CD14-positive monocyte (primary cell): ENCODE measurements at regions not wholly inside any gene's neighbourhood (a gene's known extent, or its start where the extent isn't known, plus 50 kb on each side); places are given as distances from the start of the nearest gene placed in this dataset.
"Not testable (repeated sequence)": the region's sequence is repeated elsewhere in the genome, so short reads cannot be mapped to it uniquely, and the experiment has no call there.

Experiments used
- DNase-seq, 3 donors: peaks; one replicate each; pipeline ENCODE4 v3.0.0-alpha.2; 2011 to 2022
- H2AFZ ChIP-seq: 2 replicates; pipeline ENCODE4 v1.6.0; 2012; ENCODE audit warnings: mild to moderate bottlenecking, low read depth, low read length, inconsistent platforms; ENCODE audit not compliant: insufficient read depth, poor library complexity, severe bottlenecking
- H3K27ac ChIP-seq, 2 donors: 1 replicate in 1 of 2; 2 replicates in 1 of 2; pipeline ENCODE4 v1.5.1; 2012 to 2013; ENCODE audit warnings: low read length in 2 of 2, control low read depth in 1 of 2, inconsistent platforms in 1 of 2, low read depth in 1 of 2, mild to moderate bottlenecking in 1 of 2
- H3K27me3 ChIP-seq, 2 donors: one replicate each; pipeline versions ENCODE4 v1.6.0 to v1.6.1; 2011 to 2013; ENCODE audit warnings: low read length in 2 of 2; ENCODE audit not compliant: control insufficient read depth in 2 of 2, insufficient read depth in 2 of 2
- H3K36me3 ChIP-seq, 2 donors: replicated peaks in 1 of 2; 1 replicate in 1 of 2; 2 replicates in 1 of 2; pipeline versions ENCODE4 v1.5.1 to v1.6.1; 2012 to 2013; ENCODE audit warnings: low read length in 2 of 2, control low read depth in 1 of 2, inconsistent platforms in 1 of 2, mild to moderate bottlenecking in 1 of 2; ENCODE audit not compliant: insufficient read depth in 2 of 2, control insufficient read depth in 1 of 2
- H3K4me1 ChIP-seq, 2 donors: 1 replicate in 1 of 2; 2 replicates in 1 of 2; pipeline versions ENCODE4 v1.5.1 to v1.6.1; 2012 to 2013; ENCODE audit warnings: low read length in 2 of 2, control low read depth in 1 of 2, inconsistent platforms in 1 of 2, mild to moderate bottlenecking in 1 of 2, moderate library complexity in 1 of 2; ENCODE audit not compliant: insufficient read depth in 2 of 2, control insufficient read depth in 1 of 2
- H3K4me2 ChIP-seq: replicated peaks from 2 replicates; pipeline ENCODE3; 2012; ENCODE audit warnings: low read length, moderate library complexity, mild to moderate bottlenecking; ENCODE audit not compliant: poor library complexity, severe bottlenecking; ENCODE audit errors: extremely low read depth
- H3K4me3 ChIP-seq, 3 experiments: fragments of 200-600 bp in 1 of 3; sonication (generic) in 1 of 3; replicated peaks in 1 of 3; 1 replicate in 2 of 3; 2 replicates in 1 of 3; pipeline ENCODE4 v1.5.1; 2011 to 2013; ENCODE audit warnings: low read length in 3 of 3, mild to moderate bottlenecking in 3 of 3, control low read depth in 2 of 3, low read depth in 2 of 3, inconsistent platforms in 1 of 3, moderate library complexity in 1 of 3
- H3K79me2 ChIP-seq: 2 replicates; pipeline ENCODE4 v1.6.0; 2012; ENCODE audit warnings: mild to moderate bottlenecking, control low read depth, inconsistent platforms, low read length, moderate library complexity; ENCODE audit not compliant: insufficient read depth
- H3K9ac ChIP-seq: 2 replicates; pipeline ENCODE4 v1.6.0; 2017; ENCODE audit warnings: low read length, mild to moderate bottlenecking; ENCODE audit not compliant: insufficient read depth, poor library complexity, severe bottlenecking
- H3K9me3 ChIP-seq, 2 donors: replicated peaks in 1 of 2; 1 replicate in 1 of 2; 2 replicates in 1 of 2; pipeline versions ENCODE4 v1.5.1 to v1.6.1; 2012 to 2013; ENCODE audit warnings: low read length in 2 of 2, control low read depth in 1 of 2; ENCODE audit not compliant: control insufficient read depth in 1 of 2, insufficient read depth in 1 of 2
- H4K20me1 ChIP-seq: 2 replicates; pipeline ENCODE4 v1.6.0; 2012; ENCODE audit warnings: mild to moderate bottlenecking, low read length, control low read depth, moderate library complexity; ENCODE audit not compliant: insufficient read depth
- H3K27ac Mint-ChIP-seq, 7 donors: one replicate each; pipeline ENCODE4 v1.8.0; 2020; ENCODE audit warnings: mild to moderate bottlenecking in 7 of 7, mixed read lengths in 7 of 7, moderate library complexity in 6 of 7, inconsistent platforms in 2 of 7
- H3K27me3 Mint-ChIP-seq, 3 donors: one replicate each; pipeline ENCODE4 v1.8.0; 2021 to 2022; ENCODE audit warnings: low read depth in 3 of 3, mild to moderate bottlenecking in 3 of 3, mixed read lengths in 3 of 3, moderate library complexity in 3 of 3, inconsistent platforms in 1 of 3
- H3K36me3 Mint-ChIP-seq, 2 donors: one replicate each; pipeline ENCODE4 v1.8.0; 2020; ENCODE audit warnings: mixed read lengths in 2 of 2, inconsistent platforms in 1 of 2, mild to moderate bottlenecking in 1 of 2
- H3K4me1 Mint-ChIP-seq: one replicate; pipeline ENCODE4 v1.8.0; 2020; ENCODE audit warnings: mild to moderate bottlenecking, mixed read lengths
- H3K4me3 Mint-ChIP-seq, 2 donors: one replicate each; pipeline ENCODE4 v1.8.0; 2020; ENCODE audit warnings: mild to moderate bottlenecking in 2 of 2, mixed read lengths in 2 of 2, moderate library complexity in 1 of 2
- H3K9me3 Mint-ChIP-seq, 7 donors: one replicate each; pipeline ENCODE4 v1.8.0; 2020 to 2022; ENCODE audit warnings: mixed read lengths in 7 of 7, mild to moderate bottlenecking in 6 of 7, moderate library complexity in 6 of 7, inconsistent platforms in 2 of 7
- WGBS: methylation state at CpG from one replicate; pipeline ENCODE4 v1.1.5; 2013; ENCODE audit warnings: missing lambda C conversion rate; ENCODE audit not compliant: insufficient coverage; 5-methylcytosine and 5-hydroxymethylcytosine counted together
- intact Hi-C, 2 donors: fragments of 100-400 bp; cut with micrococcal nuclease; formaldehyde crosslinking; loops; one replicate each; pipeline versions ENCODE4 v1.15.0 to v1.15.1; 2023
- TF ChIP-seq, protein P1 (sequence below): fragments of 200-600 bp; IDR thresholded peaks from one replicate; pipeline ENCODE4 v1.8.0; 2022; ENCODE audit warnings: antibody characterized with exemption, mild to moderate bottlenecking

DNA sequence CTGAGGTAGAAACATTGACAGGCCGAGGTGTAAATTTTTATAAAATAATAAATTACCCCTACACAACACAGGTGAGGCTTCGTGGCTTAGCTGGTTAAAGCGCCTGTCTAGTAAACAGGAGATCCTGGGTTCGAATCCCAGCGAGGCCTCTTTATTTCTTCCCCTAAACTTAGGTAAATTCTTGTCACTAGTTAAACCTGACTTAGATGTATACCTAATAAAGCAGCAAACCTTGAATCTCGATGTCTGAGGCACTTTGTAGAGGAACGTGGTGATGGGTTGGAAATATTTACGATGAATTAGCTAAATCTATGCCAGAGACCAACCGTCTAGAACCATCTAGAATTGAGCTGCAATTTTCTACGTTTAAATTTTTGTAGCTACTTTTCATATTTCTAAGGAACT is 185.6 kb downstream of the OR2B2 start:
- H3K36me3 Mint-ChIP-seq: no peaks in the 10 kb centered on the region
- no peak overlapping the region for H3K27ac Mint-ChIP-seq
- peaks cover 0 to 4% (median 0%) of the 10 kb centered on the region in 7 donors for H3K9me3 Mint-ChIP-seq
- H3K27ac ChIP-seq: no peak overlapping the region
- H3K27me3 ChIP-seq: peaks cover 9 to 10% of the 10 kb centered on the region in 2 donors
- no peak for DNase-seq
- no peak overlapping the region for H3K4me2 ChIP-seq
- no CpG with 5 or more reads among the region's 10 CpGs for WGBS
- no peaks in the 10 kb centered on the region for H3K4me1 Mint-ChIP-seq
- peaks cover 11 to 41% (median 23%) of the 10 kb centered on the region in 3 donors for H3K27me3 Mint-ChIP-seq
- H3K36me3 ChIP-seq: no peaks in the 10 kb centered on the region
- H3K9ac ChIP-seq: no peak overlapping the region
- H3K4me1 ChIP-seq: no peaks in the 10 kb centered on the region
- H4K20me1 ChIP-seq: no peaks in the 10 kb centered on the region
- no peak overlapping the region for H2AFZ ChIP-seq
- no peaks in the 10 kb centered on the region for H3K79me2 ChIP-seq
- intact Hi-C loops: no loop called here
- H3K4me3 Mint-ChIP-seq: no peak overlapping the region
- H3K4me3 ChIP-seq: no peak overlapping the region
- no peaks in the 10 kb centered on the region for H3K9me3 ChIP-seq
- TF ChIP-seq, protein P1, sequence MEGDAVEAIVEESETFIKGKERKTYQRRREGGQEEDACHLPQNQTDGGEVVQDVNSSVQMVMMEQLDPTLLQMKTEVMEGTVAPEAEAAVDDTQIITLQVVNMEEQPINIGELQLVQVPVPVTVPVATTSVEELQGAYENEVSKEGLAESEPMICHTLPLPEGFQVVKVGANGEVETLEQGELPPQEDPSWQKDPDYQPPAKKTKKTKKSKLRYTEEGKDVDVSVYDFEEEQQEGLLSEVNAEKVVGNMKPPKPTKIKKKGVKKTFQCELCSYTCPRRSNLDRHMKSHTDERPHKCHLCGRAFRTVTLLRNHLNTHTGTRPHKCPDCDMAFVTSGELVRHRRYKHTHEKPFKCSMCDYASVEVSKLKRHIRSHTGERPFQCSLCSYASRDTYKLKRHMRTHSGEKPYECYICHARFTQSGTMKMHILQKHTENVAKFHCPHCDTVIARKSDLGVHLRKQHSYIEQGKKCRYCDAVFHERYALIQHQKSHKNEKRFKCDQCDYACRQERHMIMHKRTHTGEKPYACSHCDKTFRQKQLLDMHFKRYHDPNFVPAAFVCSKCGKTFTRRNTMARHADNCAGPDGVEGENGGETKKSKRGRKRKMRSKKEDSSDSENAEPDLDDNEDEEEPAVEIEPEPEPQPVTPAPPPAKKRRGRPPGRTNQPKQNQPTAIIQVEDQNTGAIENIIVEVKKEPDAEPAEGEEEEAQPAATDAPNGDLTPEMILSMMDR: no peak

DNA sequence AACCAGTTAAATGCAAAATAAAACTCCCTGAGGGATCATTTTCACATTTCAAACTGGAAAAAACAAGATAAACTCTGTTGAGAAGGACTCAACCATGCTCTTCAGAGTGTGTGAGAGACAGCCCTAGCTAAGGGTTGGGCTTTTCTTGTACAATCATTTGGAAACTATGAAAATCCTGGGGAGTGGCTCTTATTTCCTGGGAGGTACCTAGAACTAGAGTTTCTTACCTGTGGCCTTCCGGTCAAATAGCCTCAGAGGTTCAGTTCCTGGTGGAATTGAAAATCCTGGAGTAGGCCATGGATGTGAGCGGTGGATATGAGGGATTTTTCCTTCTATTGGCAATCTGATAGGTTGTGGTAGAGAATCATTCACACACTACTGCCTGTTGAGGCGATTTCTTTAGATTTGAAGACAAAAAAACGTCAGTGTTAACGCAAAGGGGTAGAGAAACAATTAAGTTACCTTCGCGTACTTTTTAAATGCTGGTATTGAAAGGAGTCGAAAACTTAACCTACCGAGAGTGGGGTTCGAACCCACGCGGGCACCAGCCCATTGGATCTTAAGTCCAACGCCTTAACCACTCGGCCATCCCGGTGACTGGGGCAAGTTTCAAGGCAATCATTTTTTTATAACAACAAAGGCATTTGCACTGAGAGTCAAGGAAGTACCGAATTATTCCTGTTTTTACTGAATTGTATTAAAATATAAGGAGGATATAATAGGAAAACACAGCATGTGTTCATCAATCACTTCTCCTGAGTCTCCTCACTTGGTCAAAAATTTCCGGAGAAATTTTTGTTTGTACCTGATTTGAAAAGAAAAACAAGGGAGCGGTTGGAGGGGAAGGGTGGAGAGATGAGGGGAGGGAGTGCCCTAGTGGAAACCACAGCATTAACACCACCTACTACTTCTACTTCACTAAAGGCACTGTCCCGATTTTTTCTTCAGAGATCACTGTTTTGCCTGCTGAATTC is 191.3 kb downstream of the OR2B2 start:
- 56% methylated on average over 14 of the region's 19 CpGs for WGBS
- H3K4me2 ChIP-seq: no peak overlapping the region
- Mint-ChIP-seq H3K4me1 (no peaks in the 10 kb centered on the region), H3K27me3 (peaks cover 19 to 45% (median 24%) of the 10 kb centered on the region in 3 donors), H3K4me3 (peak overlapping the region in 1 of 2 donors; percentile 46), H3K27ac (no peak overlapping the region), H3K36me3 (no peaks in the 10 kb centered on the region), H3K9me3 (peaks cover 0 to 8% (median 0%) of the 10 kb centered on the region in 7 donors)
- TF ChIP-seq, protein P1: no peak
- H3K9ac ChIP-seq: no peak overlapping the region
- H4K20me1 ChIP-seq: no peaks in the 10 kb centered on the region
- H3K79me2 ChIP-seq: no peaks in the 10 kb centered on the region
- no peak for DNase-seq
- H3K27me3 ChIP-seq: peaks cover 16 to 26% of the 10 kb centered on the region in 2 donors
- H3K36me3 ChIP-seq: no peaks in the 10 kb centered on the region
- no peak overlapping the region for H2AFZ ChIP-seq
- H3K27ac ChIP-seq: no peak overlapping the region
- H3K9me3 ChIP-seq: no peaks in the 10 kb centered on the region
- no peak overlapping the region for H3K4me3 ChIP-seq
- intact Hi-C loops: no loop called here
- H3K4me1 ChIP-seq: no peaks in the 10 kb centered on the region

DNA sequence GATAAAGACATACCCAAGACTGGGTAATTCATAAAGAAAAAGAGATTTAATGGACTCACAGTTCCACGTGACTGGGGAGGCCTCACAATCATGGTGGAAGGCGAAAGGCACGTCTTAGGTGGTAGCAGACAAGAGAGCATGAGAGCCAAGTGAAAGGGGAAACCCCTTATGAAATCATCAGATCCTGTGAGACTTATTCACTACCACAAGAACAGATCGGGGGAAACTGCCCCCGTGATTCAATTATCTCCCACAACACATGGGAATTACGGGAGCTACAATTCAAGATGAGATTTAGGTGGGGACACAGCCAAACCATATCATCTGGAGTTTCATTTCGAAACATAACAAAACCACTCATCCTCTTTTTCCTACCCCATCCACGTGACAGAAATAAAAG is 193.2 kb downstream of the OR2B2 start:
- H3K27ac Mint-ChIP-seq, H3K9ac ChIP-seq, H3K4me3 ChIP-seq, H3K4me1 Mint-ChIP-seq, H3K36me3 ChIP-seq, H2AFZ ChIP-seq, H3K4me2 ChIP-seq, H3K4me1 ChIP-seq, H3K9me3 Mint-ChIP-seq, H3K27ac ChIP-seq, H3K36me3 Mint-ChIP-seq, intact Hi-C loops, H3K79me2 ChIP-seq, H3K9me3 ChIP-seq, H4K20me1 ChIP-seq: not testable (repeated sequence)
- 53% methylated on average over 5 of the region's 8 CpGs for WGBS
- H3K27me3 ChIP-seq: peaks cover 16 to 26% of the 10 kb centered on the region in 2 donors
- Mint-ChIP-seq H3K4me3 (peak overlapping the region in 1 of 2 donors; percentile 0), H3K27me3 (peaks cover 18 to 41% (median 25%) of the 10 kb centered on the region in 3 donors)
- peak in 1 of 3 donors; percentile 26 for DNase-seq
